HEK293 (cell line): ENCODE measurements at regions not wholly inside any gene's neighbourhood (a gene's known extent, or its start where the extent isn't known, plus 50 kb on each side); places are given as distances from the start of the nearest gene placed in this dataset.

Experiments
- CTCF ChIA-PET: fragments of 350-600 bp; formaldehyde crosslinking; extraction: SDS; loops from one replicate; lab custom pipeline; 2021; ENCODE audit warnings: antibody characterized with exemption; lab: Yijun Ruan, JAX
- POLR2A ChIA-PET: fragments of 300-600 bp; formaldehyde crosslinking; extraction: SDS; loops from one replicate; lab custom pipeline; 2020; ENCODE audit warnings: antibody characterized with exemption, inconsistent platforms; lab: Yijun Ruan, JAX
- H3K27ac ChIP-seq: fragments of 200-500 bp; sonication (Bioruptor generic); 2 replicates; pipeline ENCODE4 v1.5.1; 2014; ENCODE audit warnings: low read depth, low read length, control low read depth, inconsistent platforms; ENCODE audit errors: extremely low read depth
- H3K36me3 ChIP-seq, 2 experiments: fragments of 200-500 bp in 1 of 2; sonication (Bioruptor generic) in 1 of 2; 1 replicate in 1 of 2; 2 replicates in 1 of 2; pipeline ENCODE4 v1.5.1; 2014 to 2017; ENCODE audit warnings: inconsistent platforms in 2 of 2, low read length in 2 of 2; ENCODE audit not compliant: control insufficient read depth in 2 of 2, insufficient read depth in 1 of 2
- H3K4me1 ChIP-seq: fragments of 200-500 bp; sonication (Bioruptor generic); 2 replicates; pipeline ENCODE4 v1.5.1; 2014; ENCODE audit warnings: mild to moderate bottlenecking, low read length, inconsistent platforms; ENCODE audit not compliant: control insufficient read depth, insufficient read depth
- H3K4me3 ChIP-seq: 2 replicates; pipeline ENCODE4 v1.5.1; 2011; ENCODE audit warnings: low read depth, mild to moderate bottlenecking, control low read depth, low read length, moderate library complexity
- H3K9me3 ChIP-seq: fragments of 200-500 bp; sonication (Bioruptor generic); 2 replicates; pipeline ENCODE4 v1.5.1; 2014; ENCODE audit warnings: low read depth, low read length, inconsistent platforms; ENCODE audit not compliant: control insufficient read depth, insufficient read depth
- CTCF ChIP-seq: fragments of 450-650 bp; formaldehyde crosslinking; IDR thresholded peaks from 2 replicates; pipeline ENCODE4 v1.5.1; 2016; ENCODE audit warnings: missing biosample characterization, missing genetic modification characterization
- GLIS1 ChIP-seq: fragments of 450-650 bp; formaldehyde crosslinking; IDR thresholded peaks from 2 replicates; pipeline ENCODE4 v1.5.1; 2016; ENCODE audit warnings: missing biosample characterization, missing genetic modification characterization
- HOXD13 ChIP-seq: sonication (generic); formaldehyde crosslinking; IDR thresholded peaks from 2 replicates; pipeline ENCODE4 v1.8.0; 2022; ENCODE audit warnings: missing genetic modification reagents, borderline replicate concordance
- PRDM1 ChIP-seq: fragments of 450-650 bp; formaldehyde crosslinking; IDR thresholded peaks from 2 replicates; pipeline ENCODE4; 2016; ENCODE audit warnings: missing biosample characterization, missing genetic modification characterization
- SCRT1 ChIP-seq: fragments of 450-650 bp; formaldehyde crosslinking; IDR thresholded peaks from 2 replicates; pipeline ENCODE4 v1.5.1; 2016; ENCODE audit warnings: missing biosample characterization, missing genetic modification characterization, borderline replicate concordance
- ZBTB7A ChIP-seq: fragments of 450-650 bp; formaldehyde crosslinking; IDR thresholded peaks from 2 replicates; pipeline ENCODE4 v1.5.1; 2016; ENCODE audit warnings: low read depth, missing biosample characterization, missing genetic modification characterization
- ZFHX2 ChIP-seq: fragments of 450-650 bp; formaldehyde crosslinking; conservative IDR thresholded peaks from 2 replicates; pipeline ENCODE4 v1.5.1; 2016; ENCODE audit warnings: missing biosample characterization, missing genetic modification characterization
- ZFP69B ChIP-seq: fragments of 450-650 bp; formaldehyde crosslinking; IDR thresholded peaks from 2 replicates; pipeline ENCODE4 v1.5.1; 2016; ENCODE audit warnings: missing biosample characterization, missing genetic modification characterization
- ZNF146 ChIP-seq: fragments of 450-650 bp; formaldehyde crosslinking; IDR thresholded peaks from 2 replicates; pipeline ENCODE4 v1.5.1; 2016; ENCODE audit warnings: missing biosample characterization, missing genetic modification characterization
- ZNF157 ChIP-seq: fragments of 450-650 bp; formaldehyde crosslinking; IDR thresholded peaks from 2 replicates; pipeline ENCODE4 v1.5.1; 2016; ENCODE audit warnings: missing biosample characterization, missing genetic modification characterization
- ZNF184 ChIP-seq: fragments of 450-650 bp; IDR thresholded peaks from 2 replicates; pipeline ENCODE4 v1.5.1; 2018; ENCODE audit warnings: missing biosample characterization, mild to moderate bottlenecking, missing genetic modification characterization
- ZNF416 ChIP-seq: fragments of 450-650 bp; formaldehyde crosslinking; IDR thresholded peaks from 2 replicates; pipeline ENCODE4 v1.5.1; 2016; ENCODE audit warnings: missing biosample characterization, missing genetic modification characterization
- ZNF426 ChIP-seq: fragments of 450-650 bp; formaldehyde crosslinking; IDR thresholded peaks from 2 replicates; pipeline ENCODE4 v1.5.1; 2017; ENCODE audit warnings: missing biosample characterization, missing genetic modification characterization, mild to moderate bottlenecking, inconsistent platforms, moderate library complexity
- ZNF473 ChIP-seq: fragments of 450-650 bp; formaldehyde crosslinking; IDR thresholded peaks from 2 replicates; pipeline ENCODE4 v1.5.1; 2017; ENCODE audit warnings: missing biosample characterization, missing genetic modification characterization
- ZNF501 ChIP-seq: fragments of 450-650 bp; formaldehyde crosslinking; IDR thresholded peaks from 2 replicates; pipeline ENCODE4 v1.5.1; 2016; ENCODE audit warnings: missing biosample characterization, missing genetic modification characterization
- ZNF558 ChIP-seq: fragments of 450-650 bp; formaldehyde crosslinking; IDR thresholded peaks from 2 replicates; pipeline ENCODE4 v1.5.1; 2016; ENCODE audit warnings: missing biosample characterization, missing genetic modification characterization
- ZNF571 ChIP-seq: fragments of 450-650 bp; formaldehyde crosslinking; IDR thresholded peaks from 2 replicates; pipeline ENCODE4 v1.5.0; 2017; ENCODE audit warnings: missing biosample characterization, missing genetic modification characterization
- ZNF610 ChIP-seq: fragments of 450-650 bp; formaldehyde crosslinking; IDR thresholded peaks from 2 replicates; pipeline ENCODE4 v1.5.1; 2016; ENCODE audit warnings: missing biosample characterization, missing genetic modification characterization, borderline replicate concordance
- ZNF621 ChIP-seq: fragments of 450-650 bp; formaldehyde crosslinking; IDR thresholded peaks from 2 replicates; pipeline ENCODE4 v1.5.1; 2017; ENCODE audit warnings: missing biosample characterization, missing genetic modification characterization
- ZNF677 ChIP-seq: fragments of 450-650 bp; IDR thresholded peaks from 2 replicates; pipeline ENCODE4 v1.5.0; 2018; ENCODE audit warnings: missing biosample characterization, mild to moderate bottlenecking, missing genetic modification characterization, moderate library complexity
- ZNF707 ChIP-seq: fragments of 450-650 bp; formaldehyde crosslinking; IDR thresholded peaks from 2 replicates; pipeline ENCODE4 v1.5.1; 2016; ENCODE audit warnings: missing biosample characterization, missing genetic modification characterization
- ZXDB ChIP-seq: fragments of 450-650 bp; formaldehyde crosslinking; IDR thresholded peaks from 2 replicates; pipeline ENCODE4 v1.5.1; 2016; ENCODE audit warnings: missing biosample characterization, missing genetic modification characterization
- TF ChIP-seq, protein P1 (sequence below): fragments of 450-650 bp; formaldehyde crosslinking; conservative IDR thresholded peaks from 2 replicates; pipeline ENCODE4 v1.5.1; 2016; ENCODE audit warnings: low read depth, missing biosample characterization, missing genetic modification characterization
- TF ChIP-seq, protein P2 (sequence below): fragments of 450-650 bp; formaldehyde crosslinking; IDR thresholded peaks from 2 replicates; pipeline ENCODE4 v1.5.1; 2017; ENCODE audit warnings: missing biosample characterization, missing genetic modification characterization

DNA sequence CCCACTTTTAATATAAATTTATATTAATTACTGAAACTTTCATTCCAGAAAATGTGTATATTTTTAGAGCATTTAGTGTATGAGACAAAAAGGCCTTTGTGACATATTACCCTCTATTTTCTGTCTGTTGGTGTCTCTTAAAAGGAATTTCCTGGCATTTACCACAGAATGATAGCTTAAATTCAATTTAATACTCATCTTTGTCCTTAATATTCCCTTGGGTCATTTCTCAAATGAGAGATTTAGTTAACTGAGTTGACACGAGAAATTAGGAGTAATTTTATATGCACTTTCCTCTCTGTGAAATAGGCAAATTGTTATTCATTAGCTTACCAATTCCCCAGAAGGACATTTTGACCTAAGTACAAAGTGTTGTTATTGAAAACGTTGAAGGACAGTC lies 101.7 kb upstream of the CTTNBP2 start (continued):
- TF ChIP-seq ZFP69B (no peak), ZNF426 (no peak), SCRT1 (tag by site-specific recombination) (no peak)
- TF ChIP-seq, all 188 proteins: peak for 0

DNA sequence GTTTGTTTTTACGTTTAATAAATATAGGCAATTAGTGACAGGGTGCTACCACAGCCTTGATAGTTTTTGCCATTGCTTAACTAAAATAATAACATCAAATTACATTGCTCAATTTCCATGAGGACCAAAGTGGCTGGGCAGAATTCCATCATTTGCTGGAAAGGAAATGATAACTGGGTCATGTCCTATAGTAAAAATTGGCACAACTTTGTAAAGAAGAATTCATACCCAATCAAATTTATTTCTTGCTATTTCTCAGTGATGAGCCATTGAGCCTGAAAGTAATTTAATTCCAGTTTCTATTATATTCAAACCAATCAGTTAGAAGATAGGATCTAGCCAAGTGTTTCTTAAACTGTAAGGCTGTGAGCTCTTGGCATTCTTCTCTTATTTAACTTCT lies 102.2 kb upstream of the CTTNBP2 start:
- ChIA-PET CTCF (no interaction called here), POLR2A (no interaction called here)
- no peak for TF ChIP-seq ZNF157 (tag by site-specific recombination)
- TF ChIP-seq ZNF473 (tag by site-specific recombination), result no peak
- Histone ChIP-seq H3K9me3 (no peaks in the 10 kb centered on the region), H3K27ac (no peak overlapping the region), H3K36me3 (no peaks in the 10 kb centered on the region), H3K4me1 (no peaks in the 10 kb centered on the region), H3K4me3 (no peak overlapping the region)

DNA sequence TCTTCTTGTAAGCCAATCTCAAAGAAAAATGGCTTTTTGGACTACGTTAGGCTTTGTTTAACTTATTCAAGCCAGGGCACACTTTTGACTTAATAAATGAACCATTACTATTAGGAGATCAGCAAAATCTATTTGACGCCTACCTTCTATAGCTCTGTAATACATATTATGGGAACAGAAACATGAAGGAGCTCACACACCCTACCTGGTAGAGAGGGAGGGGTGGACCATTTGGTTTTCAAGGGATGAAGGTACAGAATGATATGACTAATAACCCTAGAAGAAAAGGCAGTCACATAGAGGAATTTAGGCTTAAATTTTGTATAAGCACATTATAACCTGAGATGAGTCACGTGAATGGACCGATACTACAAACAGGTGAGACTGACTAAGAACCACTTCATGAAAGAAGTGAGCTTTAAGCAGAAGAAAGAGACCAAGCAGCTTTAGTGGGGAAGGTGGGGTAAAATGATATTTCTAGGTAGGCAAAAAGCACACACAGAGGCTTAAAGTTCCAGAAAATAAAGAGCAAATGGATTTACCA lies 106.8 kb upstream of the CTTNBP2 start:
- Histone ChIP-seq H3K27ac (no peak overlapping the region), H3K4me1 (no peaks in the 10 kb centered on the region), H3K36me3 (no peaks in the 10 kb centered on the region), H3K9me3 (no peaks in the 10 kb centered on the region), H3K4me3 (no peak overlapping the region)
- POLR2A ChIA-PET, result no interaction called here
- TF ChIP-seq ZNF621 (tag by site-specific recombination) (no peak), ZNF416 (tag by site-specific recombination) (no peak), ZXDB (tag by site-specific recombination) (no peak), ZNF571 (tag by site-specific recombination) (no peak), PRDM1 (tag by site-specific recombination) (no peak), ZNF677 (tag by site-specific recombination) (no peak), GLIS1 (tag by site-specific recombination) (no peak), ZNF146 (tag by site-specific recombination) (no peak), ZFHX2 (tag by site-specific recombination) (no peak), CTCF (tag by site-specific recombination) (no peak), ZBTB7A (no peak), ZNF501 (no peak), ZNF610 (no peak), ZNF707 (tag by site-specific recombination) (no peak), ZNF184 (no peak), ZNF558 (tag by site-specific recombination) (no peak), HOXD13 (CRISPR knock-in tag) (no peak)
- TF ChIP-seq, protein P1, sequence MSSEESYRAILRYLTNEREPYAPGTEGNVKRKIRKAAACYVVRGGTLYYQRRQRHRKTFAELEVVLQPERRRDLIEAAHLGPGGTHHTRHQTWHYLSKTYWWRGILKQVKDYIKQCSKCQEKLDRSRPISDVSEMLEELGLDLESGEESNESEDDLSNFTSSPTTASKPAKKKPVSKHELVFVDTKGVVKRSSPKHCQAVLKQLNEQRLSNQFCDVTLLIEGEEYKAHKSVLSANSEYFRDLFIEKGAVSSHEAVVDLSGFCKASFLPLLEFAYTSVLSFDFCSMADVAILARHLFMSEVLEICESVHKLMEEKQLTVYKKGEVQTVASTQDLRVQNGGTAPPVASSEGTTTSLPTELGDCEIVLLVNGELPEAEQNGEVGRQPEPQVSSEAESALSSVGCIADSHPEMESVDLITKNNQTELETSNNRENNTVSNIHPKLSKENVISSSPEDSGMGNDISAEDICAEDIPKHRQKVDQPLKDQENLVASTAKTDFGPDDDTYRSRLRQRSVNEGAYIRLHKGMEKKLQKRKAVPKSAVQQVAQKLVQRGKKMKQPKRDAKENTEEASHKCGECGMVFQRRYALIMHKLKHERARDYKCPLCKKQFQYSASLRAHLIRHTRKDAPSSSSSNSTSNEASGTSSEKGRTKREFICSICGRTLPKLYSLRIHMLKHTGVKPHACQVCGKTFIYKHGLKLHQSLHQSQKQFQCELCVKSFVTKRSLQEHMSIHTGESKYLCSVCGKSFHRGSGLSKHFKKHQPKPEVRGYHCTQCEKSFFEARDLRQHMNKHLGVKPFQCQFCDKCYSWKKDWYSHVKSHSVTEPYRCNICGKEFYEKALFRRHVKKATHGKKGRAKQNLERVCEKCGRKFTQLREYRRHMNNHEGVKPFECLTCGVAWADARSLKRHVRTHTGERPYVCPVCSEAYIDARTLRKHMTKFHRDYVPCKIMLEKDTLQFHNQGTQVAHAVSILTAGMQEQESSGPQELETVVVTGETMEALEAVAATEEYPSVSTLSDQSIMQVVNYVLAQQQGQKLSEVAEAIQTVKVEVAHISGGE, result no peak
- TF ChIP-seq, protein P2, sequence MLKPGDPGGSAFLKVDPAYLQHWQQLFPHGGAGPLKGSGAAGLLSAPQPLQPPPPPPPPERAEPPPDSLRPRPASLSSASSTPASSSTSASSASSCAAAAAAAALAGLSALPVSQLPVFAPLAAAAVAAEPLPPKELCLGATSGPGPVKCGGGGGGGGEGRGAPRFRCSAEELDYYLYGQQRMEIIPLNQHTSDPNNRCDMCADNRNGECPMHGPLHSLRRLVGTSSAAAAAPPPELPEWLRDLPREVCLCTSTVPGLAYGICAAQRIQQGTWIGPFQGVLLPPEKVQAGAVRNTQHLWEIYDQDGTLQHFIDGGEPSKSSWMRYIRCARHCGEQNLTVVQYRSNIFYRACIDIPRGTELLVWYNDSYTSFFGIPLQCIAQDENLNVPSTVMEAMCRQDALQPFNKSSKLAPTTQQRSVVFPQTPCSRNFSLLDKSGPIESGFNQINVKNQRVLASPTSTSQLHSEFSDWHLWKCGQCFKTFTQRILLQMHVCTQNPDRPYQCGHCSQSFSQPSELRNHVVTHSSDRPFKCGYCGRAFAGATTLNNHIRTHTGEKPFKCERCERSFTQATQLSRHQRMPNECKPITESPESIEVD (tag by site-specific recombination), result no peak
- TF ChIP-seq, all 188 proteins: peak for 0
- CTCF ChIA-PET, result interaction anchor here (1.4 kb wide), 1 partner anchor 13 kb away, joined by 5 read pairs; no protein-coding TSS in a partner anchor
